Astrocyte of the hippocampus (primary cell): ENCODE measurements at regions not wholly inside any gene's neighbourhood (a gene's known extent, or its start where the extent isn't known, plus 50 kb on each side); places are given as distances from the start of the nearest gene placed in this dataset.

Source experiments
- DNase-seq: peaks from one replicate; pipeline ENCODE4 v3.0.0; 2011; ENCODE audit warnings: low read depth, low spot score

DNA sequence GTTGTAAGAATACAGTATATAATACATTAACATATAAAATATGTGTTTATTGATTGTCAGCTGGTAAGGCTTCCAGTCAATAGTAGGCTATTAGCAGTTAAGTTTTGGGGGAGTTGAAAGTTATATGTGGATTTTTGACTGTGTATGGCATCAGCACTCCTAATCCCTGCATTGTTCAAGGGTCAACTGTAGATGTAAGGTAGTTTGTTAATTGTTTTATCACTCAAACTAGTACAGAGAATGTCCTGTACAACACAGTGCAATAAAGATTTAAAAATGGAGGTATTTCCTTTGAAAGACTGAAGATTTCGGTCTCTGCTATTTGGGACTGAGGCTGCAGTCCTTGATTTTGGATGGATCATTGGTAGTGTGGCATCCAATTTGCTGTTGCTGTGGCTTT, 484.4 kb downstream of the KDM4C start:
- DNase-seq, result no peak

DNA sequence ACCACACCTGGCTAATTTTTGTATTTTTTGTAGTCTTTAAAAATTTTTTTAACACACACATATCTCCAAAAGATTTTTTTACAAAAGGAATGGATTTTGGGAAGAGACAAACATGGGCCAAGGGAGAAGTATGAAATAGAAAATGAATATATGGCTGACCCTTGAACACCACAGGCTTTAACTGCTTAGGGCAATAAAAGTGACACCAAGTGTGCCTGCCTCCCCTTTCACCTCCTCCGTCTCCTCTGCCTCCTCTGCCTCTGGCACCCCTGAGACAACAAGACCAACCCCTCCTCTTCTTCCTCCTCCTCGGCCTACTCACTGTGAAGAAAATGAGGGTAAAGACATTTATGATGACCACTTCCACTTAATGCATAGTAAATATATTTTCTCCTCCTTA, 483.9 kb downstream of the KDM4C start:
- no peak for DNase-seq

DNA sequence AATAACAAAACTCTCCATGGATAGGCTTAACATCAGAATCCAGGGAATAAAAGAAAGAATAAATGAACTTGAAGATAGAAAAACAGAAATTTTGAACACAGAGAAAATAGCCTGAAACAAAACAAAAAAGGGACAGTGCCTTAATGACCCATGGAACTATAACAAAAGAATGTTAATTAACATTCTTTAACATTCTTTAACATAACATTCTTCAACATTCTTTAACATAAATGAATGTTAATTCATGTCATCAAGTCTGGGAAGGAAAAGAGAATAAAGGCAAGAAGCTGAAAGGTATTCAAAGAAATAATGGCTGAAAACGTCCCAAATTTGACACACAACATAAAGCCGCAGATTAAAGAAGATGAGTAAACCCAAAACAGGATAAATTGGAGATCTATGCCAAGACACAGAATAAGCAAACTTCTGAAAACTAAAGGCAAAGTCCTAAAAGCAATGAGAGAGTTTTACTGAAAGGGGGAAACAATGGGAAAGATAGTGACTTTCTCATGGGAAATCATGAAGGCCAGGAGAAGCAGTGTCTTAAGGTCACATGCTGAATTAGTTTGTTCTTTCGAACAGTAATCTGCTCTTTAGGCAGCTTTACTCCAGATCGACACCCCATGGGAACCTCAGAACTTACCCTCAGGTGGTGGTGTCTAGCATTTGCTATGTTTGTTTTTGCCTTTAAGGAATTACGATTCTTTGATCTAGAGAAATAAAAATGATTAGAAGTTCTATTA, 483.0 kb downstream of the KDM4C start:
- DNase-seq, result no peak

- no peak for DNase-seq
These were observed 481.9 kb downstream of the KDM4C start for GRCh38 chr9:7239708-7240107.

GRCh38 chr9:7238247-7238637, 480.5 kb downstream of the KDM4C start:
- DNase-seq, result no peak

GRCh38 chr9:7237473-7238246, 479.9 kb downstream of the KDM4C start:
- DNase-seq, result peak; percentile 29

- DNase-seq, result no peak
These were observed 478.4 kb downstream of the KDM4C start for GRCh38 chr9:7236186-7236585.

DNA sequence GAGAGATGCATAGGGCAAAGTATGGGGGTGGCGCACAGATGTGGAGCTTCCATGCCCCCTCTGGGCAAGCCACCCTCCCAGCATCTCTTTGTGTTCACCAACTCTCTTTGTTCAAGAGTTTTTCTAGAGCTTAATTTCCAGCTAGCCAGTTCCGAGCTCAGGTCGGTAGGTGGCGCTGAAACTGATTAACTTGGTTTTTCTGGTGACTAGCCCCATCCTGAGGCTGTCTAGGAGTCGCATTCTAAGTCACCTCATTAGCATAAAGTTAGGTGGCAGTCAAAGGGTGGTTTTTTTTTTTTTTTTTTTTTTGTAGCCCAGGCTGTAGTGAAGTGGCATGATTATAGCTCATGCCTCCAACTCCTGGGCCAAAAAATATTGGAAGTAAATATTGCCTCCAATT, 476.4 kb downstream of the KDM4C start:
- DNase-seq, result no peak

DNA sequence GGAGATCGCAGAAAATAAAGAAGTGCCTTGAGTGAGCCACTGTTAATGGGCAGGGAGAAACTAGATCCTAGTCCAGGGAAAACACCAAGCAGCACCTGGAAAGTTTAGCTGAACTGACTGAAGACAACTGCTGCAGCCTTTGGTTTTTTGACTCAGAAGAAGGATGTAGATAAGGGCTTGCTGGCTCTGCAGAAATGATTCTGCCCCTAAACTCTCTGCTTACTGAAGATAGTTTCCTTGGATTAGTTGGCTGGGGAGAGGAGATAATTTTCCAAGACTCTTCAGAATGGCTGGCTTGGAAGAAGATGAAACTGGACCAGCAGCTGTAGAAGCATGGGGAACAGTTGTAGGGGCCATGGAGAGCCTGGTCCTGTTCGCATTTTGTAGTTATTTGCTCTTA, 471.8 kb downstream of the KDM4C start:
- DNase-seq, result no peak

GRCh38 chr9:7228726-7229125, 471.0 kb downstream of the KDM4C start:
- no peak for DNase-seq

GRCh38 chr9:7227951-7228350, 470.2 kb downstream of the KDM4C start:
- DNase-seq, result no peak

- no peak for DNase-seq
These were observed 468.4 kb downstream of the KDM4C start for GRCh38 chr9:7226007-7226640.
